ENCODE measurements at regions not wholly inside any gene's neighbourhood (a gene's known extent, or its start where the extent isn't known, plus 50 kb on each side); places are given as distances from the start of the nearest gene placed in this dataset.

GRCh38 chr9:107751567-107752210, 262.1 kb upstream of the KLF4 start (continued):
- TF ChIP-seq ZNF576 (CRISPR knock-in tag; IDR thresholded peaks at IDR 0.05) = no peak
- TF ChIP-seq IKZF5 (CRISPR knock-in tag; IDR thresholded peaks at IDR 0.05) = no peak
- no peak for TF ChIP-seq GFI1 (CRISPR knock-in tag; IDR thresholded peaks at IDR 0.05; ENCODE audit: borderline replicate concordance)
- TF ChIP-seq ZBTB1 (CRISPR knock-in tag; IDR thresholded peaks at IDR 0.05; ENCODE audit: borderline replicate concordance) = no peak
- TF ChIP-seq ZNF562 (CRISPR knock-in tag; IDR thresholded peaks at IDR 0.05; ENCODE audit: borderline replicate concordance) = no peak
- TF ChIP-seq HNF1B (CRISPR knock-in tag; IDR thresholded peaks at IDR 0.05) = peak; percentile 23; the same call in 1 of the 2 replicates
- TF ChIP-seq ZNF614 (CRISPR knock-in tag; IDR thresholded peaks at IDR 0.05; ENCODE audit: borderline replicate concordance) = peak; percentile 44; the same call in 1 of the 2 replicates
- no peak for TF ChIP-seq ZBTB49 (CRISPR knock-in tag; IDR thresholded peaks at IDR 0.05; ENCODE audit: borderline replicate concordance)
- no peak for TF ChIP-seq HNRNPK (IDR thresholded peaks at IDR 0.05; ENCODE audit: low read depth, low read length, poor library complexity, severe bottlenecking)
- TF ChIP-seq SMYD3 (CRISPR knock-in tag; IDR thresholded peaks at IDR 0.05) = no peak
- TF ChIP-seq TEAD3 (CRISPR knock-in tag; optimal IDR thresholded peaks at IDR 0.05; ENCODE audit: borderline replicate concordance) = peak; percentile 21
- TF ChIP-seq BRD4 (CRISPR knock-in tag; IDR thresholded peaks at IDR 0.05) = no peak
- TF ChIP-seq SPEN (CRISPR knock-in tag; IDR thresholded peaks at IDR 0.05; ENCODE audit: low read depth) = no peak
- TF ChIP-seq SAP130 (CRISPR knock-in tag; IDR thresholded peaks at IDR 0.05; ENCODE audit: low read depth) = peak; percentile 46; the same call in 1 of the 2 replicates
- no peak for TF ChIP-seq ZNF841 (CRISPR knock-in tag; IDR thresholded peaks at IDR 0.05; ENCODE audit: borderline replicate concordance)
- TF ChIP-seq ATF2 (CRISPR knock-in tag; IDR thresholded peaks at IDR 0.05) = no peak
- no peak for TF ChIP-seq ZBTB42 (CRISPR knock-in tag; IDR thresholded peaks at IDR 0.05)
- TF ChIP-seq ZNF280B (CRISPR knock-in tag; IDR thresholded peaks at IDR 0.05; ENCODE audit: borderline replicate concordance) = no peak
- no peak for TF ChIP-seq ZMYM3 (CRISPR knock-in tag; IDR thresholded peaks at IDR 0.05)
- TF ChIP-seq ZNF784 (CRISPR knock-in tag; IDR thresholded peaks at IDR 0.05; ENCODE audit: borderline replicate concordance) = no peak

All from HepG2 (cell line).